ENCODE measurements at regions not wholly inside any gene's neighbourhood (a gene's known extent, or its start where the extent isn't known, plus 50 kb on each side); places are given as distances from the start of the nearest gene placed in this dataset.
"Not testable (repeated sequence)": the region's sequence is repeated elsewhere in the genome, so short reads cannot be mapped to it uniquely, and the experiment has no call there.

DNA sequence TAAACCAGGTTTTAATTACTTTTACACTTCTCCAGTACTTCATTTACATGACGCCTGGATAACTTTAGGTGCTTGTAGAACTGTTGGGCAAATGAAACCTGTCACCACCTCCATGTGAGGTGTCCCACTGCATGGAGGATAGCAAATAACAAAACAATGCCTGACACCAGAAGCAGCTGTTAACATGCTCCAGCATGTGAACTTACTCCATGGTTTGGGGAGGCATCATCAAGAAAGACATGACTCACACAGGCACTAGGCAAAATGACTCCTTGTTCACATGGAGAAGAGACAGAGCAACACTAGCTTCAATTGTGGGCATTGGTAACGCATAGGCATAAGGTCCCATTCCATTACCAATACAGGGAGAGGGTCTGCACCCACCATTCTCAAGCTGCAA, 198.1 kb upstream of the F9 start:
- H3K36me3 ChIP-seq: no peaks in the 10 kb centered on the region
- no peaks in the 10 kb centered on the region for H3K4me1 ChIP-seq
- H3K4me3 ChIP-seq: no peak overlapping the region
- TF ChIP-seq POLR2A (IDR thresholded peaks at IDR 0.05): no peak
- TF ChIP-seq, protein P1, sequence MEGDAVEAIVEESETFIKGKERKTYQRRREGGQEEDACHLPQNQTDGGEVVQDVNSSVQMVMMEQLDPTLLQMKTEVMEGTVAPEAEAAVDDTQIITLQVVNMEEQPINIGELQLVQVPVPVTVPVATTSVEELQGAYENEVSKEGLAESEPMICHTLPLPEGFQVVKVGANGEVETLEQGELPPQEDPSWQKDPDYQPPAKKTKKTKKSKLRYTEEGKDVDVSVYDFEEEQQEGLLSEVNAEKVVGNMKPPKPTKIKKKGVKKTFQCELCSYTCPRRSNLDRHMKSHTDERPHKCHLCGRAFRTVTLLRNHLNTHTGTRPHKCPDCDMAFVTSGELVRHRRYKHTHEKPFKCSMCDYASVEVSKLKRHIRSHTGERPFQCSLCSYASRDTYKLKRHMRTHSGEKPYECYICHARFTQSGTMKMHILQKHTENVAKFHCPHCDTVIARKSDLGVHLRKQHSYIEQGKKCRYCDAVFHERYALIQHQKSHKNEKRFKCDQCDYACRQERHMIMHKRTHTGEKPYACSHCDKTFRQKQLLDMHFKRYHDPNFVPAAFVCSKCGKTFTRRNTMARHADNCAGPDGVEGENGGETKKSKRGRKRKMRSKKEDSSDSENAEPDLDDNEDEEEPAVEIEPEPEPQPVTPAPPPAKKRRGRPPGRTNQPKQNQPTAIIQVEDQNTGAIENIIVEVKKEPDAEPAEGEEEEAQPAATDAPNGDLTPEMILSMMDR (IDR thresholded peaks at IDR 0.05): no peak
- H3K9me3 ChIP-seq: no peaks in the 10 kb centered on the region
- no peak overlapping the region for H3K27ac ChIP-seq
- no peaks in the 10 kb centered on the region for H3K27me3 ChIP-seq
- DNase-seq: no peak

DNA sequence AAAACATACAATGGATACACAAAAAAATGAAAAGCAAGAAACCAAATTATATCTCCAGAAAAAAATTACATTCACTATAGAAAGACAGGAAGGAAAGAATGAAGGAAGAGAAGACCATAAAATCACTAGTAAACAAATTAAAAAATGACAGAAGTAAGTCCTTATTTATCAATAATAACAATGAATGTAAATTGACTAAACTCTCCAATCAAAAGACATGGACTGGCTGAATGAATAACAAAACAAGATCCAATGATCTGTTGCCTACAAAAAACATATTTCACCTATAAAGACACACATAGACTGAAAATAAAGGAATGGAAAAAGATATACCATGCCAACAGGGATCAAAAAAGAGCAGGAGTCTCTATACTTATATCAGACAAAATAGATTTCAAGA, 203.2 kb upstream of the F9 start:
- no peak for DNase-seq
- no peaks in the 10 kb centered on the region for H3K9me3 ChIP-seq
- H3K4me1 ChIP-seq: no peaks in the 10 kb centered on the region
- no peak for TF ChIP-seq POLR2A (IDR thresholded peaks at IDR 0.05)
- no peak overlapping the region for H3K27ac ChIP-seq
- H3K36me3 ChIP-seq: no peaks in the 10 kb centered on the region
- no peak overlapping the region for H3K4me3 ChIP-seq
- no peaks in the 10 kb centered on the region for H3K27me3 ChIP-seq

- Histone ChIP-seq H3K36me3 (no peaks in the 10 kb centered on the region), H3K4me1 (no peaks in the 10 kb centered on the region), H3K4me3 (no peak overlapping the region), H3K9me3 (no peaks in the 10 kb centered on the region), H3K27ac (no peak overlapping the region), H3K27me3 (no peaks in the 10 kb centered on the region)
- DNase-seq: no peak
- no peak for TF ChIP-seq POLR2A (IDR thresholded peaks at IDR 0.05)
- TF ChIP-seq, protein P1 (IDR thresholded peaks at IDR 0.05): no peak
Measured at GRCh38 chrX:139324756-139325155, 205.8 kb upstream of the F9 start.

- not testable (repeated sequence) for H3K4me1 ChIP-seq, H3K4me3 ChIP-seq, H3K27me3 ChIP-seq, H3K36me3 ChIP-seq, H3K27ac ChIP-seq, H3K9me3 ChIP-seq, DNase-seq
Measured at GRCh38 chrX:139320661-139321354, 209.7 kb upstream of the F9 start.

DNA sequence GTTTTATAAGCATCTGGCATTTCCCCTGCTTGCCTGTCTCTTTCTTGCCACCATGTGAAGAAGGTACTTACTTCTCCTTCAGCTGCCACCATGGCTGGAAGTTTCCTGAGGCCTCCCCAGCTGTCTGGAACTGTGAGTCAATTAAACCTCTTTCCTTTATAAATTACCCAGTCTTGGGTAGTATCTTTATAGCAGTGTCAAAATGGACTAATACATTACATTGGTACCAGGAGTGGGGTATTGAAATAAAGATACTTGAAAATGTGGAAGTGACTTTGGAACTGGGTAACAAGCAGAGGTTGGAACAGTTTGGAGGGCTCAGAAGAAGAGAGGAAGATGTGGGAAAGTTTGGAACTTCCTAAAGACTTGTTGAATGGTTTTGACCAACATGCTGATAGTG, 223.9 kb upstream of the F9 start:
- H3K27me3 ChIP-seq, DNase-seq, H3K27ac ChIP-seq, H3K4me1 ChIP-seq, H3K36me3 ChIP-seq, H3K9me3 ChIP-seq, H3K4me3 ChIP-seq: not testable (repeated sequence)

GRCh38 chrX:139304471-139304870, 226.1 kb upstream of the F9 start:
- Histone ChIP-seq H3K9me3 (peaks cover 0 to 7% (median 0%) of the 10 kb centered on the region in 4 donors), H3K4me1 (no peaks in the 10 kb centered on the region), H3K27ac (no peak overlapping the region), H3K36me3 (no peaks in the 10 kb centered on the region), H3K27me3 (no peaks in the 10 kb centered on the region), H3K4me3 (no peak overlapping the region)
- no peak for DNase-seq
- TF ChIP-seq, protein P1 (IDR thresholded peaks at IDR 0.05): no peak
- no peak for TF ChIP-seq POLR2A (IDR thresholded peaks at IDR 0.05)

DNA sequence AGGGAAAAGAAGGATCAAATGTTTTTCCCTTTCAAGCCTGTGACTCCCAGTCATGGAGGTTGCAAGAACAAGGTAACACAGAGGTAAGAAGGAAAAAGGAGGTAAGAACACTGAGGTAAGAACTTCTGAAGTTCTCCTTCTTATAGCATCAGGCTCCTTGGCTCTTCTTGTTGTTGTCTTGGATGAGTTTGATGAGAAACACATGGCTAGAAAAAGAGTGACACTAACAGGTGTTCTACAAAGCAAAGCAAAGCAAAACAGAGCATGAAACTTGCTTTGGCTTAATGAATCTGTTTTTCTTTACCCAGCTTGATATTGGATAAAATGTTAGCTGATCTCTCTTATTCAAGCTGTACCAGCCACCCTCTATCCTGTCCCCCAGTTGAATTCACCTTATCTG, 231.2 kb upstream of the F9 start:
- H3K4me1 ChIP-seq: no peaks in the 10 kb centered on the region
- no peaks in the 10 kb centered on the region for H3K36me3 ChIP-seq
- no peak overlapping the region for H3K27ac ChIP-seq
- no peaks in the 10 kb centered on the region for H3K27me3 ChIP-seq
- no peak for DNase-seq
- H3K4me3 ChIP-seq: no peak overlapping the region
- TF ChIP-seq, protein P1 (IDR thresholded peaks at IDR 0.05): no peak
- TF ChIP-seq POLR2A (IDR thresholded peaks at IDR 0.05): no peak
- H3K9me3 ChIP-seq: no peaks in the 10 kb centered on the region

All from Peyer's patch (tissue), 4 donors.